Suppressor macrophage treated with lipopolysaccharide for 4 hours (primary cell): ENCODE measurements at regions not wholly inside any gene's neighbourhood (a gene's known extent, or its start where the extent isn't known, plus 50 kb on each side); places are given as distances from the start of the nearest gene placed in this dataset.
"Not testable (repeated sequence)": the region's sequence is repeated elsewhere in the genome, so short reads cannot be mapped to it uniquely, and the experiment has no call there.

ENCODE experiments used
- DNase-seq: peaks from one replicate; pipeline ENCODE4 v3.0.0-alpha.2; 2020

DNA sequence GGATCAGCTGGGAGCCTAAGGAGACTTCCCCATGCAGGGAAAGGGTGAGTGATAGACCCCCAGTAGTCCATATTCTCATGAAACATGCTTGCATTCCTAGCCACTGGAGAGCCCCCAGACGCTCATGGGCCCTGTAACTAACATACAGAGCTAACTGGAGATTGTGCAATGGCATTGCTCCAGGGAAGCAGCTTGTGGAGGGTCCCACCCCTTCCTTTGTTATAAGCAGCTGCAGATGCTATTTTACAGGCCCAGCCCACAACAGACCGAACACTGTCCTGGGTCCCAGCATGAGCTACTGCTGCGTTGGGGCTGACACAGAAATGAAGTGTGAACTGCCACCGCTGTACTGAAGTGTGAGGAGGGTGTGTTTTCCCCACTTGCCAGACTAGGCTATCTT, 1465.7 kb upstream of the DIAPH2 start:
- DNase-seq = no peak

DNA sequence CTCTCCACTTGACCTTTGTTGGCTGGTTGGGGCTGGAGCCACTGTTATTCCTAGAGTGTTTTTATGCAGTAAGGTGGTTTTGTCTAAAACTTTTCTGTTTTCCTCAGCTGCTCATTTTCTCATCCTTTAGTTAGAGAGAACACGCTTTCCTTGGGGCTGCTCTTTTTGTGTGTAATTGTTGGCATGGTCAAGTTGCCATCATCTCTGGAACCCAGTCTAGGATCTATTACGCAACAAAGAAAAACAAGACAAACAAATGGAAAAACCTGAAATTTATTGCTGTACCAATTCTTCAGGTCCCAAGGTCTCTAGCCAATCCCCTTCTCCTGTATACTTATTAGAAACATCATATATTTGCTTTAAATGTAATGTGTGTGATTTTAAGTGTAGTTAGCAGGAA, 1436.3 kb upstream of the DIAPH2 start:
- no peak for DNase-seq

DNA sequence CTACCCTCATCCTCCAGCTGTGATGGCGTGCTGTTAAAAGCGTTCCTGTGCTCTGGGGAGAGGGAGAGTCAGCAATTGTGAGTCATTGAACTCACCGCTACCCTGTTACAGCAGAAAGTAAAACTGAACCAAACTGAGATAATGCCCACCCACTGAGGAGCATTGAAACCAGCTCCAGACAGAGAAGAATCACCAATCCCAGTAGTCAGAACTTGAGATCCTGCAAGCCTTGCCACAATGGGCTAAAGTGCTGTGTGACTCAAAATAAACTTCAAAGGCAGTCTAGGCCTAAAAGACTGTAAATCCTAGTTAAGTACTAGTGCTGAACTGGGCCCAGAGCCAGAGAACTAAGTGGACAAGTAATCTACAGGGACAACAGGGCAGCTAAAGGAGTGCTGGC, 1394.2 kb upstream of the DIAPH2 start:
- DNase-seq = no peak

- no peak for DNase-seq
These were observed 1393.1 kb upstream of the DIAPH2 start for GRCh38 chrX:95291561-95291960.

DNA sequence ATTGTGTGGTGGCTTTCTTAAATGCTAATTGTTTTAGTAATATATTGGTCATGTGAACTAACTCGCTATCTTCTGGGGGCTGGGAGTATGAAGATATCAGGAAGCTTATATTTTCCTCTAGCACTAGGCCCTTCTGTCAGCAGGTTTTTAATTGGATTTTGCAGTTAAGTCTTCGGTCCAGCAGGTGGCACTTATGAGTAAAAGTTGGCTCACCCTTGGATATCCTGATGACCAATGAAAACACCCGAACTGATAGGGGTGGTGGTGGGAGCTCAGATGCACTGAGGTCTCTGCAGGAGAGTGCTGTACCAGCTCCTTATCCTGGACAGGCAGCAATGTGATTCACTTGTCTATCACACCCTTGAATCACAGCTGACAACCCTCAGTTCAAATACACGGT, 1365.8 kb upstream of the DIAPH2 start:
- no peak for DNase-seq

GRCh38 chrX:95325185-95325584, 1359.5 kb upstream of the DIAPH2 start:
- DNase-seq = no peak

DNA sequence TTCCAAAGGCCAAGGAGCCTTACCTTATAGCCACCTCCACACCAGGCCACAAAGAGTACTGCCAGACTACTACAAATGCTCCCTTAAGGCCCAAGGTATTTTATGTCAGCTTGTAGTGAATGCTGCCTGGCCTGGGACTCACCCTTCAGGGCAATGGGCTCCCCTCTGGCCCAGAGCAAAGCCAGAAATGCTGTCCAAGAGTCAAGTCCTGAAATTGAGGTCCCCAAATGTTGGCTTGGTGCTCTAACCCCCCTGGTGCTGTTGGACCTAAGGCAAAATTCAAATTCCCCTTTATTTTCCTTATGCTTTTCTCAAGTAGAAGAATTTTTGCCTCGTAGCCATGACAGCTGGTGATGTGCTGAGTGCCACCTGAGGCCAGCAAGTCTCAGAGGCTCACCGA, 1354.3 kb upstream of the DIAPH2 start:
- no peak for DNase-seq

- no peak for DNase-seq
These were observed 1352.1 kb upstream of the DIAPH2 start for GRCh38 chrX:95332530-95332929.

DNA sequence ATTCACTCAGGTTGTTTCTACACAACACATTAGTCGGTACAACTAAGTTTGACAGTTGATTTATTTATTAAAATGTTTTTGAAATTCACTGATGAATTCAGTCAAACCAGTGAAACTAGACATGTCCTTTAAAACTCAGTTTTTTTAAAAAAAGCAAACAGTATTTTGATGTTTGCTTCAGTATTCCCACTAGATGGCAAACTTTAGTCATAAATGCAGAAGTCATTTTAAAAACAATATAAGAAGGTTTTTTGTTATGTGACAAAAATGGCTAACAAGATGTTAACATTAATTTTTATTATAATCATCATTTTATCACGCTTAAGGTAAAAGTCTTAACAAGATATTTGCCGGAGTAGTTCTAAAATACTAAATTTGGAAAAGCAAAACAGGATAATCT, 1337.8 kb upstream of the DIAPH2 start:
- no peak for DNase-seq

- DNase-seq = no peak
These were observed 1333.7 kb upstream of the DIAPH2 start for GRCh38 chrX:95350774-95351488.

GRCh38 chrX:95367286-95367685, 1317.4 kb upstream of the DIAPH2 start:
- DNase-seq = no peak

GRCh38 chrX:95382799-95383198, 1301.8 kb upstream of the DIAPH2 start:
- DNase-seq = no peak

DNA sequence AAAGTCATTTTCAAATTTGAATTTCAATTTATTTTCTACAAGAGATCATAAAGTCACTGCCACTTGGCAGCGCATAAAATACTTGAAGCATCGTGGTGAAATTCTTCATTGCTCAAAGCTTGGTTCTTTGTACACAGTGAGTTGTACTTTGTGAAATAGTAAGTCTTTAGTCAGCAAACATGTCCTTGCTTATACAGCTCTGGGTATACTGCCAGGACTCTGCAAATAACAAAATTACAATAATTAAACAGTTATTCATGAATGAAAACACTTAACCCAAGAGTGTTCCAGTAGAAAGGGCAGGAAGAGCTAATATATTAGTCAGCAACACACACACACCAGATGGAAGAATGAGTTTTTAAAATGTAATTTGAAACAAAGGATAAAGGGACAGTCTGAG, 1300.9 kb upstream of the DIAPH2 start:
- no peak for DNase-seq

DNA sequence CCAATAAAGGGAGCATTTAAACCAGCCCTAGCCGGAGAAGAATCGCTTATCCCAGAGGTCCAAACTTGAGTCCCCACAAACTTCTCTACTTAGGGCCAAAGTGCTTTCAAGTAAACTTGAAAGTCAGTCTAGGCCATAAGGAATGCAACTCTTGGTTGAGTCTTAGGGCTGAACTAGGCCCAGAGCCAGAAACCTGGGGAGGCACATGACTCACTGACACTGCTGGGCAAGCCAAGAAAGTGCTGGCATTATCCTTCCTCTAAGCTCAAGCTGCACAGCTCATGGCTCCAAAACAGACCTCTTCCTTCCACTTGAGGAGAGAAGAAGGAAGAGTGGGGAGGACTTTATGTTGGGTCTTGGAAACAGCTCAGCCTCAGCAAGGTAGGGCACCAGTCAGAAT, 1257.3 kb upstream of the DIAPH2 start:
- DNase-seq = no peak

DNA sequence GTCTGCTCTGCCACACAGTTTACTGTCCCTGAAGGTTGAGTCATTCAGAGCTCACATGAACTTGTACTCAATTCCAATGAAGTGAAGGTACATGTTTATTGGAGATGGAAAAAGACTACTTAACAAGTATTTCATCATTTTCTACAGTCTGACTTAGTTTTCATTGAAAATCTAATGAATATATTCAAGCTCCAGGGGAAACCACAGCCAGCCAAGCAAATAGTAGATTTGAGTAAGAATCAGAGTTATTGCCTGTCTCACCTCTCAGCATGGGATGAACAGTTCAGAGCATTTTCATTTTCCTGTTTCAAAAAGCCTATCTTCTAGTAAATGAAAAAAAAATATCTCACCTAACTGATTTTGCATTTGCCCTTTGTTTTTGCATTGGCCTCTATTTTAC, 1249.4 kb upstream of the DIAPH2 start:
- no peak for DNase-seq

DNA sequence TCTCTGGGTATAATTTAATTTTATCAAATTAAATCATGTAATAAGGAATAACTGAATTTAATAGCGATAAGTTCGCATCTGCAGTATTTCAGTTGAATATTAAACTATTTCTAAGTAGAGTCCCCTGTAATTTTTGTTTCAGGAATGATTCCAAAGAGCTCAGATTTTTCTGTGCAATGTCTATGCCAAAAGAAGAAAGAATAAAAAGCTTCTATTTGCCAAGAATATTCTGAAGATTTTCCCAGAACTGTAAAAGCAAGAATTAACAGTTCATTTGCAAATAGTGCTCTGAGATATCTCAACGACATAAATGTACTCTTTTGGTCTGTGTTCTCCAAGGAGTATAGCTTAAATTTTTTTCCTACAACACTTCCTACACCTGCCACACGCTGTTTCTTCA, 1242.8 kb upstream of the DIAPH2 start:
- DNase-seq = no peak

- DNase-seq = no peak
These were observed 1199.9 kb upstream of the DIAPH2 start for GRCh38 chrX:95484781-95485180.

GRCh38 chrX:95505721-95506120, 1178.9 kb upstream of the DIAPH2 start:
- no peak for DNase-seq

DNA sequence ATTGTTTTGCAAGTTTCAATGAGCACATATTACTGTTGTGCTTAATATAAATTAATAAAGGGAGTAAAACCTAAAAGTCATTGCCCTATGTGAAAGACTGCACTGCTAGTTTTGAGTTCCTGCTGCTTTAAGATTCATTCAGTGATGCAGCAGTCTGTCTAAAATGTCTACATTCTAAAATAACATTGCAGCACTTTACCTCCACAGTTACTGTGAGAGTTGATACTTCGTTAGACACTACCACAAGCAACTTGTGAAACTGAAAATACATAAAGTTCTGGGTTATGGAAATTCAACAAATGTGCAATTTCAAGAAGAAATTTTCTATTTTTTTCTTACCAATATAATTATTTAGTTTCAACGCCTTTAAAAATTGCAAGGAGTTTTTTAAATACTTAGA, 1175.2 kb upstream of the DIAPH2 start:
- DNase-seq = no peak

GRCh38 chrX:95524018-95524417, 1160.6 kb upstream of the DIAPH2 start:
- not testable (repeated sequence) for DNase-seq

- no peak for DNase-seq
These were observed 1148.5 kb upstream of the DIAPH2 start for GRCh38 chrX:95536111-95536510.

- no peak for DNase-seq
These were observed 1148.0 kb upstream of the DIAPH2 start for GRCh38 chrX:95536661-95537060.

DNA sequence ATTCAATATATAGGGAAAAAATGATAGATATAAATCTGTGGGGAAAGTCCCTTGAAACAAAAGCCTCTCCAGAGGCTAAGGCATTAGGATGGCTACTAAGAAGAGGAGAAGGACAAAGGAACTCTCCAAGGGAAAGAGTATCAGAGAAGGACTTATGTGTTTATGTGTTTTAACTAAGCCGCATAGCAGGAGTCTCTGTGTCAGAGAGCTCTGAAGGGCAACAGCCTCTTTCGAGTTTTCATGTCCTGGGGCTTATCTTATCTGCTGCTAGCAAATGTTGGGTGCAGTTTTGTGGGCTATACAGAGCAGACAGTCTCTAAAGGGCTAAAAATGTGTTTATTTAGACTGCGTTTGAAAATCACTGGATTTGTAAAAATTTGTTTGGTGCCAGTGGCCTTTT, 1145.6 kb upstream of the DIAPH2 start:
- no peak for DNase-seq

DNA sequence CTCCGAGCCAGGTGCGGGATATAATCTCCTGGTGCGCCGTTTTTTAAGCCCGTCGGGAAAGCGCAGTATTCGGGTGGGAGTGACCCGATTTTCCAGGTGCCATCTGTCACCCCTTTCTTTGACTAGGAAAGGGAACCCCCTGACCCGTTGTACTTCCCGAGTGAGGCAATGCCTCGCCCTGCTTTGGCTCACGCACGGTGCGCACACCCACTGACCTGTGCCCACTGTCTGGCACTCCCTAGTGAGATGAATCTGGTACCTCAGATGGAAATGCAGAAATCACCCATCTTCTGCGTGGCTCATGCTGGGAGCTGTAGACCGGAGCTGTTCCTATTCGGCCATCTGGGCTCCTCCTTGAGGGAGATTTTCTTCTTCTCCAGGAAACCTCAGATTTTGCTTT, 1135.1 kb upstream of the DIAPH2 start:
- DNase-seq = not testable (repeated sequence)

DNA sequence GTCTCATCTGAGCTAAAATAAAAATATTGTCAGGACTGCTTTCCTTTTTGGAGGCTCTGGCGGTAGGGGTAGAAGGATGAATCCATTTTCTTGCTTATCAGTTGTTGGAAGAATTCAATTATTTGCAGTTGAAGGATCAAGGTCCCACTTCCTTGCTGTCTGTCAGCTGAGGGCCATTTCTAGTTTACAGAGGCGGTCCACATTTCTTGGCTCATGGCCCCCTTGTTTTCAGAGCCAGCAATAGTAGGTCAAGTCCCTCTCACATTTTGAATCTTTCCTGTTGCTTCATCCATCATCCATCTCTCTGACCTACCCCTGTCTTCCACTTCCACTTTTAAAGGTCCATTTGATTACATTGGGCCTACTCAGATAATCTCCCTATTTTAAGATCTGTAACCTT, 1099.3 kb upstream of the DIAPH2 start:
- no peak for DNase-seq

GRCh38 chrX:95612350-95612749, 1072.3 kb upstream of the DIAPH2 start:
- no peak for DNase-seq
